Common myeloid progenitor, CD34-positive (primary cell): ENCODE measurements at regions not wholly inside any gene's neighbourhood (a gene's known extent, or its start where the extent isn't known, plus 50 kb on each side); places are given as distances from the start of the nearest gene placed in this dataset.
"Not testable (repeated sequence)": the region's sequence is repeated elsewhere in the genome, so short reads cannot be mapped to it uniquely, and the experiment has no call there.

Experiments used
- CTCF ChIA-PET: fragments of 350-600 bp; sonication (Branson Sonifier 250); formaldehyde crosslinking; loops from one replicate; lab custom pipeline; 2021; ENCODE audit warnings: antibody characterized with exemption; lab: Charles Lee
- POLR2A ChIA-PET: fragments of 350-600 bp; sonication (Branson Sonifier 250); formaldehyde crosslinking; loops from one replicate; lab custom pipeline; 2021; ENCODE audit warnings: antibody characterized with exemption; lab: Charles Lee
- DNase-seq, 3 donors: peaks; one replicate each; pipeline versions ENCODE4 v3.0.0 to v3.0.0-alpha.2; 2013
- H3K27ac ChIP-seq, 2 experiments: 1 replicate in 1 of 2; 2 replicates in 1 of 2; pipeline ENCODE4 v1.7.0; 2013; ENCODE audit warnings: inconsistent platforms in 2 of 2, low read length in 2 of 2, mild to moderate bottlenecking in 2 of 2, low read depth in 1 of 2, moderate library complexity in 1 of 2; ENCODE audit not compliant: severe bottlenecking in 2 of 2, insufficient read depth in 1 of 2, poor library complexity in 1 of 2
- H3K27me3 ChIP-seq, 5 experiments: replicated peaks in 2 of 5; 1 replicate in 3 of 5; 2 replicates in 2 of 5; pipeline versions ENCODE4 v1.6.1 to v1.7.0; 2013; ENCODE audit warnings: low read length in 4 of 5, mild to moderate bottlenecking in 2 of 5, moderate library complexity in 2 of 5, inconsistent platforms in 1 of 5; ENCODE audit not compliant: insufficient read depth in 5 of 5, control insufficient read depth in 4 of 5
- H3K36me3 ChIP-seq, 4 experiments: 1 replicate in 2 of 4; 2 replicates in 2 of 4; pipeline versions ENCODE4 v1.6.1 to v1.7.0; 2013; ENCODE audit warnings: low read length in 3 of 4, control low read depth in 1 of 4, mild to moderate bottlenecking in 1 of 4; ENCODE audit not compliant: control insufficient read depth in 4 of 4, insufficient read depth in 4 of 4
- H3K4me1 ChIP-seq, 4 experiments: 1 replicate in 3 of 4; 2 replicates in 1 of 4; pipeline versions ENCODE4 v1.6.1 to v1.7.1; 2013; ENCODE audit warnings: low read length in 3 of 4, mild to moderate bottlenecking in 3 of 4, control low read depth in 1 of 4, inconsistent platforms in 1 of 4, moderate library complexity in 1 of 4; ENCODE audit not compliant: control insufficient read depth in 4 of 4, insufficient read depth in 4 of 4; ENCODE audit errors: control extremely low read depth in 1 of 4
- H3K4me3 ChIP-seq, 7 experiments: 1 replicate in 4 of 7; 2 replicates in 3 of 7; pipeline versions ENCODE4 v1.5.1 to v1.7.0; 2013; ENCODE audit warnings: mild to moderate bottlenecking in 7 of 7, low read length in 6 of 7, moderate library complexity in 6 of 7, inconsistent platforms in 2 of 7, low read depth in 2 of 7, control low read depth in 1 of 7; ENCODE audit not compliant: insufficient read depth in 4 of 7, control insufficient read depth in 1 of 7; ENCODE audit errors: extremely low read depth in 1 of 7
- H3K9me3 ChIP-seq, 5 experiments: 1 replicate in 4 of 5; 2 replicates in 1 of 5; pipeline versions ENCODE4 v1.6.1 to v1.7.1; 2013; ENCODE audit warnings: low read length in 4 of 5, mild to moderate bottlenecking in 2 of 5, inconsistent platforms in 1 of 5, low read depth in 1 of 5, moderate library complexity in 1 of 5; ENCODE audit not compliant: control insufficient read depth in 4 of 5, insufficient read depth in 2 of 5; ENCODE audit errors: control extremely low read depth in 1 of 5
- WGBS: methylation state at CpG from one replicate; pipeline ENCODE4 v1.1.5; 2013; ENCODE audit not compliant: insufficient coverage; 5-methylcytosine and 5-hydroxymethylcytosine counted together

GRCh38 chr1:34364376-34364775 lies 187.7 kb downstream of the C1orf94 start:
- no peaks in the 10 kb centered on the region for H3K36me3 ChIP-seq

GRCh38 chr1:34365295-34365694 lies 188.6 kb downstream of the C1orf94 start:
- peaks cover 0 to 5% (median 0%) of the 10 kb centered on the region in 5 experiments for H3K27me3 ChIP-seq
- peaks cover 0 to 3% (median 0%) of the 10 kb centered on the region in 5 experiments for H3K9me3 ChIP-seq
- ChIA-PET POLR2A (no interaction called here), CTCF (no interaction called here)
- no peak overlapping the region for H3K27ac ChIP-seq
- DNase-seq = no peak
- WGBS = no CpG with 5 or more reads among the region's 1 CpG
- no peak overlapping the region for H3K4me3 ChIP-seq
- H3K36me3 ChIP-seq = no peaks in the 10 kb centered on the region
- no peaks in the 10 kb centered on the region for H3K4me1 ChIP-seq

More at GRCh38 chr1:34364376-34364775, 187.7 kb downstream of the C1orf94 start:
- POLR2A ChIA-PET = no interaction called here
- peaks cover 0 to 5% (median 0%) of the 10 kb centered on the region in 5 experiments for H3K27me3 ChIP-seq
- peaks cover 0 to 3% (median 0%) of the 10 kb centered on the region in 5 experiments for H3K9me3 ChIP-seq
- no peaks in the 10 kb centered on the region for H3K4me1 ChIP-seq
- no peak for DNase-seq
- CTCF ChIA-PET = no interaction called here
- no peak overlapping the region for H3K27ac ChIP-seq
- 93% methylated on average over 2 of the region's 4 CpGs for WGBS
- no peak overlapping the region for H3K4me3 ChIP-seq

GRCh38 chr1:34366875-34367624 lies 190.3 kb downstream of the C1orf94 start:
- Histone ChIP-seq H3K4me1 (no peaks in the 10 kb centered on the region), H3K4me3 (no peak overlapping the region), H3K36me3 (no peaks in the 10 kb centered on the region), H3K27me3 (peaks cover 0 to 9% (median 0%) of the 10 kb centered on the region in 5 experiments), H3K27ac (no peak overlapping the region), H3K9me3 (peaks cover 0 to 3% (median 0%) of the 10 kb centered on the region in 5 experiments)
- whole genome bisulfite sequencing = 100% methylated on average over 2 of the region's 3 CpGs
- no peak for DNase-seq
- ChIA-PET POLR2A (no interaction called here), CTCF (no interaction called here)

GRCh38 chr1:34367954-34368353 lies 191.2 kb downstream of the C1orf94 start:
- no peak for DNase-seq
- H3K4me3 ChIP-seq = no peak overlapping the region
- no peaks in the 10 kb centered on the region for H3K36me3 ChIP-seq
- H3K27ac ChIP-seq = no peak overlapping the region
- peaks cover 0 to 3% (median 0%) of the 10 kb centered on the region in 5 experiments for H3K9me3 ChIP-seq
- WGBS = 48% methylated on average over 5 of the region's 6 CpGs
- peaks cover 0 to 13% (median 0%) of the 10 kb centered on the region in 5 experiments for H3K27me3 ChIP-seq
- ChIA-PET POLR2A (no interaction called here), CTCF (no interaction called here)
- H3K4me1 ChIP-seq = no peaks in the 10 kb centered on the region

- no peaks in the 10 kb centered on the region for H3K36me3 ChIP-seq
- no peak for DNase-seq
- ChIA-PET POLR2A (no interaction called here), CTCF (no interaction called here)
- H3K27me3 ChIP-seq = peaks cover 0 to 21% (median 0%) of the 10 kb centered on the region in 5 experiments
- H3K27ac ChIP-seq = no peak overlapping the region
- WGBS = 96% methylated on average over 9 of the region's 10 CpGs
- H3K4me3 ChIP-seq = no peak overlapping the region
- no peaks in the 10 kb centered on the region for H3K4me1 ChIP-seq
- H3K9me3 ChIP-seq = peaks cover 0 to 3% (median 0%) of the 10 kb centered on the region in 5 experiments
Measured at GRCh38 chr1:34369701-34370455, 193.2 kb downstream of the C1orf94 start.

- 85% methylated on average over 3 of the region's 4 CpGs for WGBS
- no peak overlapping the region for H3K4me3 ChIP-seq
- no peaks in the 10 kb centered on the region for H3K36me3 ChIP-seq
- no peaks in the 10 kb centered on the region for H3K9me3 ChIP-seq
- peaks cover 0 to 25% (median 0%) of the 10 kb centered on the region in 5 experiments for H3K27me3 ChIP-seq
- H3K27ac ChIP-seq = no peak overlapping the region
- CTCF ChIA-PET = no interaction called here
- no peaks in the 10 kb centered on the region for H3K4me1 ChIP-seq
- POLR2A ChIA-PET = no interaction called here
- no peak for DNase-seq
Measured at GRCh38 chr1:34370748-34371147, 194.0 kb downstream of the C1orf94 start.

GRCh38 chr1:34371179-34371578 lies 194.5 kb downstream of the C1orf94 start:
- H3K4me3 ChIP-seq, POLR2A ChIA-PET, H3K9me3 ChIP-seq, H3K27ac ChIP-seq, H3K4me1 ChIP-seq, CTCF ChIA-PET, H3K36me3 ChIP-seq, DNase-seq: not testable (repeated sequence)
- H3K27me3 ChIP-seq = peaks cover 0 to 28% (median 3%) of the 10 kb centered on the region in 5 experiments
- WGBS = 90% methylated on average over 3 of the region's 5 CpGs
